Neural cell (in vitro differentiated cells): ENCODE measurements at regions not wholly inside any gene's neighbourhood (a gene's known extent, or its start where the extent isn't known, plus 50 kb on each side); places are given as distances from the start of the nearest gene placed in this dataset.

ENCODE experiments used
- H2AFZ ChIP-seq: fragments of 200-600, 300-800 bp; sonication (generic), shearing (Covaris generic); 2 replicates; pipeline ENCODE4 v1.6.0; 2014; ENCODE audit warnings: low read depth, mild to moderate bottlenecking, antibody characterized with exemption, low read length, moderate library complexity
- H3F3A ChIP-seq: fragments of 200-600 bp; shearing (Covaris generic); 2 replicates; pipeline ENCODE4 v1.6.1; 2016; ENCODE audit warnings: mild to moderate bottlenecking, moderate library complexity, mixed read lengths, antibody characterized with exemption, low read length; ENCODE audit not compliant: insufficient read depth, poor library complexity, severe bottlenecking
- H3K27ac ChIP-seq: fragments of 200-600, 300-800 bp; sonication (generic), shearing (Covaris generic); 2 replicates; pipeline ENCODE4 v1.5.1; 2014; ENCODE audit warnings: mild to moderate bottlenecking, low read length, moderate library complexity
- H3K27me3 ChIP-seq: fragments of 300-800, 200-600 bp; sonication (generic), shearing (Covaris generic); 2 replicates; pipeline ENCODE4 v1.6.0; 2014; ENCODE audit warnings: mild to moderate bottlenecking, low read depth, low read length, moderate library complexity; ENCODE audit not compliant: insufficient read depth
- H3K36me3 ChIP-seq: fragments of 300-800, 200-600 bp; sonication (generic), shearing (Covaris generic); 2 replicates; pipeline ENCODE4 v1.5.1; 2014; ENCODE audit warnings: mild to moderate bottlenecking, antibody characterized with exemption, low read length, moderate library complexity; ENCODE audit not compliant: insufficient read depth
- H3K4me2 ChIP-seq: fragments of 300-800, 200-600 bp; sonication (generic), shearing (Covaris generic); 2 replicates; pipeline ENCODE4 v1.6.0; 2014; ENCODE audit warnings: mild to moderate bottlenecking, low read length
- H3K4me3 ChIP-seq: fragments of 300-800, 200-600 bp; sonication (generic), shearing (Covaris generic); 2 replicates; pipeline ENCODE4 v1.5.1; 2014; ENCODE audit warnings: mild to moderate bottlenecking, low read length, moderate library complexity
- H3K79me2 ChIP-seq: fragments of 200-600 bp; shearing (Covaris generic); replicated peaks from 2 replicates; pipeline ENCODE4 v1.6.0; 2014; ENCODE audit warnings: mild to moderate bottlenecking, low read length, moderate library complexity; ENCODE audit not compliant: insufficient read depth
- H3K9ac ChIP-seq: fragments of 300-800, 200-600 bp; sonication (generic), shearing (Covaris generic); 2 replicates; pipeline ENCODE4 v1.6.1; 2016; ENCODE audit warnings: mild to moderate bottlenecking, low read length, mixed read lengths
- H3K9me2 ChIP-seq: fragments of 200-600 bp; shearing (Covaris generic); 2 replicates; pipeline ENCODE4 v1.6.1; 2016; ENCODE audit warnings: mild to moderate bottlenecking, low read length, mixed read lengths; ENCODE audit not compliant: insufficient read depth
- H3K9me3 ChIP-seq: fragments of 200-600, 300-800 bp; sonication (generic), shearing (Covaris generic); 2 replicates; pipeline ENCODE4 v1.6.1; 2016; ENCODE audit warnings: mild to moderate bottlenecking, mixed run types, low read length, moderate library complexity, mixed read lengths
- H4K20me1 ChIP-seq: fragments of 200-600 bp; shearing (Covaris generic); 2 replicates; pipeline ENCODE4 v1.6.1; 2016; ENCODE audit warnings: mild to moderate bottlenecking, mixed run types; ENCODE audit not compliant: insufficient read depth
- CTCF ChIP-seq: fragments of 450-650 bp; IDR thresholded peaks from 2 replicates; pipeline ENCODE4 v1.5.1; 2014; ENCODE audit warnings: antibody characterized with exemption, mild to moderate bottlenecking, moderate library complexity; ENCODE audit not compliant: poor library complexity, severe bottlenecking
- EP300 ChIP-seq: fragments of 450-650 bp; conservative IDR thresholded peaks from 2 replicates; pipeline ENCODE4 v1.6.1; 2014; ENCODE audit warnings: antibody characterized with exemption, mild to moderate bottlenecking, moderate library complexity; ENCODE audit not compliant: poor library complexity, severe bottlenecking
- EZH2 ChIP-seq: fragments of 200-600, 300-800 bp; shearing (Covaris generic), sonication (generic); IDR thresholded peaks from 2 replicates; pipeline ENCODE4 v1.6.1; 2014; ENCODE audit warnings: antibody characterized with exemption, low read length, borderline replicate concordance, mild to moderate bottlenecking; ENCODE audit not compliant: insufficient read depth, poor library complexity, severe bottlenecking
- MXI1 ChIP-seq: fragments of 450-650 bp; conservative IDR thresholded peaks from 2 replicates; pipeline ENCODE4 v1.6.1; 2014; ENCODE audit warnings: antibody characterized with exemption, mild to moderate bottlenecking; ENCODE audit not compliant: poor library complexity, severe bottlenecking
- POLR2AphosphoS5 ChIP-seq: IDR thresholded peaks from 2 replicates; pipeline ENCODE4 v1.6.1; 2012
- RAD21 ChIP-seq: fragments of 450-650 bp; conservative IDR thresholded peaks from 2 replicates; pipeline ENCODE4 v1.6.1; 2014; ENCODE audit warnings: antibody characterized with exemption, mild to moderate bottlenecking, moderate library complexity
- SMC3 ChIP-seq: fragments of 450-650 bp; conservative IDR thresholded peaks from 2 replicates; pipeline ENCODE4 v1.6.1; 2014; ENCODE audit warnings: antibody characterized with exemption, mild to moderate bottlenecking, moderate library complexity; ENCODE audit not compliant: poor library complexity
- TAF1 ChIP-seq: IDR thresholded peaks from 2 replicates; pipeline ENCODE4 v1.6.1; 2012; ENCODE audit warnings: low read depth
- TF ChIP-seq, protein P1 (sequence below): IDR thresholded peaks from 2 replicates; pipeline ENCODE4 v1.6.1; 2012; ENCODE audit warnings: borderline replicate concordance

GRCh38 chr22:48142388-48142787 is 1379.9 kb downstream of the TBC1D22A start:
- Histone ChIP-seq H3K36me3 (no peaks in the 10 kb centered on the region), H4K20me1 (no peaks in the 10 kb centered on the region), H3K9me2 (no peaks in the 10 kb centered on the region), H3F3A (no peaks in the 10 kb centered on the region), H3K9me3 (no peaks in the 10 kb centered on the region), H2AFZ (no peak overlapping the region), H3K4me3 (no peak overlapping the region), H3K79me2 (no peaks in the 10 kb centered on the region), H3K4me2 (no peak overlapping the region), H3K9ac (no peak overlapping the region), H3K27ac (no peak overlapping the region), H3K27me3 (no peaks in the 10 kb centered on the region)
- TF ChIP-seq EZH2: no peak
- TF ChIP-seq CTCF: no peak
- TF ChIP-seq EP300: no peak
- no peak for TF ChIP-seq RAD21
- no peak for TF ChIP-seq POLR2AphosphoS5
- TF ChIP-seq SMC3: no peak
- TF ChIP-seq, protein P1, sequence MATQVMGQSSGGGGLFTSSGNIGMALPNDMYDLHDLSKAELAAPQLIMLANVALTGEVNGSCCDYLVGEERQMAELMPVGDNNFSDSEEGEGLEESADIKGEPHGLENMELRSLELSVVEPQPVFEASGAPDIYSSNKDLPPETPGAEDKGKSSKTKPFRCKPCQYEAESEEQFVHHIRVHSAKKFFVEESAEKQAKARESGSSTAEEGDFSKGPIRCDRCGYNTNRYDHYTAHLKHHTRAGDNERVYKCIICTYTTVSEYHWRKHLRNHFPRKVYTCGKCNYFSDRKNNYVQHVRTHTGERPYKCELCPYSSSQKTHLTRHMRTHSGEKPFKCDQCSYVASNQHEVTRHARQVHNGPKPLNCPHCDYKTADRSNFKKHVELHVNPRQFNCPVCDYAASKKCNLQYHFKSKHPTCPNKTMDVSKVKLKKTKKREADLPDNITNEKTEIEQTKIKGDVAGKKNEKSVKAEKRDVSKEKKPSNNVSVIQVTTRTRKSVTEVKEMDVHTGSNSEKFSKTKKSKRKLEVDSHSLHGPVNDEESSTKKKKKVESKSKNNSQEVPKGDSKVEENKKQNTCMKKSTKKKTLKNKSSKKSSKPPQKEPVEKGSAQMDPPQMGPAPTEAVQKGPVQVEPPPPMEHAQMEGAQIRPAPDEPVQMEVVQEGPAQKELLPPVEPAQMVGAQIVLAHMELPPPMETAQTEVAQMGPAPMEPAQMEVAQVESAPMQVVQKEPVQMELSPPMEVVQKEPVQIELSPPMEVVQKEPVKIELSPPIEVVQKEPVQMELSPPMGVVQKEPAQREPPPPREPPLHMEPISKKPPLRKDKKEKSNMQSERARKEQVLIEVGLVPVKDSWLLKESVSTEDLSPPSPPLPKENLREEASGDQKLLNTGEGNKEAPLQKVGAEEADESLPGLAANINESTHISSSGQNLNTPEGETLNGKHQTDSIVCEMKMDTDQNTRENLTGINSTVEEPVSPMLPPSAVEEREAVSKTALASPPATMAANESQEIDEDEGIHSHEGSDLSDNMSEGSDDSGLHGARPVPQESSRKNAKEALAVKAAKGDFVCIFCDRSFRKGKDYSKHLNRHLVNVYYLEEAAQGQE: no peak
- no peak for TF ChIP-seq MXI1
- no peak for TF ChIP-seq TAF1

GRCh38 chr22:48141301-48141700 is 1378.9 kb downstream of the TBC1D22A start:
- Histone ChIP-seq H3K36me3 (no peaks in the 10 kb centered on the region), H2AFZ (no peak overlapping the region), H3K79me2 (no peaks in the 10 kb centered on the region), H3K4me3 (no peak overlapping the region), H3K9me2 (no peaks in the 10 kb centered on the region), H3K27me3 (no peaks in the 10 kb centered on the region), H3K9me3 (no peaks in the 10 kb centered on the region), H3K9ac (no peak overlapping the region), H3F3A (no peaks in the 10 kb centered on the region), H4K20me1 (no peaks in the 10 kb centered on the region), H3K27ac (no peak overlapping the region), H3K4me2 (no peak overlapping the region)
- no peak for TF ChIP-seq EZH2
- no peak for TF ChIP-seq SMC3
- TF ChIP-seq, protein P1: no peak
- no peak for TF ChIP-seq EP300
- no peak for TF ChIP-seq TAF1
- no peak for TF ChIP-seq MXI1
- no peak for TF ChIP-seq RAD21
- TF ChIP-seq CTCF: no peak
- no peak for TF ChIP-seq POLR2AphosphoS5
